Adrenal gland (tissue), 9 donors: ENCODE measurements at regions not wholly inside any gene's neighbourhood (a gene's known extent, or its start where the extent isn't known, plus 50 kb on each side); places are given as distances from the start of the nearest gene placed in this dataset.

Experiments used
- DNase-seq, 7 donors: peaks; one replicate each; pipeline ENCODE4 v3.0.0-alpha.2; 2019 to 2020
- H3K27ac ChIP-seq, 5 donors: fragments of 200-600 bp; sonication (generic) in 4 of 5; 1 replicate in 3 of 5; 2 replicates in 2 of 5; pipeline versions ENCODE4 v1.5.1 to v1.8.0; 2016 to 2020; ENCODE audit warnings: mild to moderate bottlenecking in 1 of 5
- H3K27me3 ChIP-seq: fragments of 200-600 bp; 2 replicates; pipeline ENCODE4 v1.8.0; 2021
- H3K36me3 ChIP-seq, 2 donors: fragments of 200-600 bp; replicated peaks in 1 of 2; 1 replicate in 1 of 2; 2 replicates in 1 of 2; pipeline versions ENCODE4 v1.5.1 to v1.8.0; 2018 to 2022
- H3K4me1 ChIP-seq, 2 donors: fragments of 200-600 bp; replicated peaks in 1 of 2; 1 replicate in 1 of 2; 2 replicates in 1 of 2; pipeline versions ENCODE4 v1.5.1 to v1.8.0; 2018 to 2021
- H3K4me3 ChIP-seq, 4 donors: fragments of 200-600 bp; sonication (generic) in 3 of 4; one replicate each; pipeline ENCODE4 v1.5.1; 2016 to 2018
- H3K9me3 ChIP-seq, 3 donors: fragments of 200-600 bp; sonication (generic) in 1 of 3; replicated peaks in 1 of 3; 1 replicate in 2 of 3; 2 replicates in 1 of 3; pipeline versions ENCODE4 v1.5.1 to v1.8.0; 2016 to 2021
- POLR2A ChIP-seq, 2 donors: fragments of 450-650 bp; IDR thresholded peaks; one replicate each; pipeline ENCODE4 v1.6.1; 2017; ENCODE audit warnings: antibody characterized with exemption in 2 of 2, mild to moderate bottlenecking in 2 of 2, moderate library complexity in 1 of 2
- WGBS, 4 donors: extraction: QIAGEN DNeasy Blood & Tissue Kit in 2 of 4; methylation state at CpG; one replicate each; pipeline versions ENCODE4 v1.1.5 to v1.1.7; 2013 to 2017; 5-methylcytosine and 5-hydroxymethylcytosine counted together
- intact Hi-C, 2 donors: fragments of 100-400 bp; cut with DNase I; formaldehyde crosslinking; loops; one replicate each; pipeline versions ENCODE4 v1.14.1 to v1.15.0; 2022 to 2023
- TF ChIP-seq, protein P1 (sequence below), 6 experiments: fragments of 450-650 bp in 4 of 6; fragments of 200-600 bp in 2 of 6; sonication (generic) in 1 of 6; IDR thresholded peaks; 1 replicate in 5 of 6; 2 replicates in 1 of 6; pipeline versions ENCODE4 v1.5.1 to v1.8.0; 2016 to 2021; ENCODE audit warnings: antibody characterized with exemption in 6 of 6, mild to moderate bottlenecking in 2 of 6, moderate library complexity in 1 of 6
- donor health status: healthy with polysubstance abuse.
- donor health status: Bipolar disorder and iron deficiency.
- donor health status: DM: yes; HTN: yes; CAD: no.
- donor health status: DM: no; HTN: no; CAD: no.
- donor health status: DM: no; HTN: no; CAD: no.

DNA sequence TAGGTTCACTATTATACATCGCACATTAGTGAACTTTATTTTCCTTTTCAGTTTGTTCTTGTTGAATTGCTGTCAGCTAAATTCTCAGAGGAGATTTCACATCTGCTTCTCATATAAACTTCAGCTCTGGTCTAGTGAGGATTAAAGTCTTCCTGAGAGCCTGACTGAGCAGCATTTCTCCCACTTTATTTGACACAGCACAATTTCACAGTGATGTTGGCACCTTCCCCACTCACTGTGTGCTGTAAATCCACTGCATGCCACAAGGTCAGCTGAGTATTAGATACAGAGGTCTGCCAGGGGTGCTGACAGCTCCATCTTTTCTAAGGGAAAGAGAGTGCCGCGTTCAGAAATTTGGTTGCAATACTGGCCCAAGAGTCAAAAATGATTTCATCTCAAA, 567.4 kb downstream of the PRR16 start:
- TF ChIP-seq, protein P1, sequence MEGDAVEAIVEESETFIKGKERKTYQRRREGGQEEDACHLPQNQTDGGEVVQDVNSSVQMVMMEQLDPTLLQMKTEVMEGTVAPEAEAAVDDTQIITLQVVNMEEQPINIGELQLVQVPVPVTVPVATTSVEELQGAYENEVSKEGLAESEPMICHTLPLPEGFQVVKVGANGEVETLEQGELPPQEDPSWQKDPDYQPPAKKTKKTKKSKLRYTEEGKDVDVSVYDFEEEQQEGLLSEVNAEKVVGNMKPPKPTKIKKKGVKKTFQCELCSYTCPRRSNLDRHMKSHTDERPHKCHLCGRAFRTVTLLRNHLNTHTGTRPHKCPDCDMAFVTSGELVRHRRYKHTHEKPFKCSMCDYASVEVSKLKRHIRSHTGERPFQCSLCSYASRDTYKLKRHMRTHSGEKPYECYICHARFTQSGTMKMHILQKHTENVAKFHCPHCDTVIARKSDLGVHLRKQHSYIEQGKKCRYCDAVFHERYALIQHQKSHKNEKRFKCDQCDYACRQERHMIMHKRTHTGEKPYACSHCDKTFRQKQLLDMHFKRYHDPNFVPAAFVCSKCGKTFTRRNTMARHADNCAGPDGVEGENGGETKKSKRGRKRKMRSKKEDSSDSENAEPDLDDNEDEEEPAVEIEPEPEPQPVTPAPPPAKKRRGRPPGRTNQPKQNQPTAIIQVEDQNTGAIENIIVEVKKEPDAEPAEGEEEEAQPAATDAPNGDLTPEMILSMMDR (IDR thresholded peaks at IDR 0.05), result no peak
- H3K4me1 ChIP-seq, result no peaks in the 10 kb centered on the region
- no peak for DNase-seq
- H3K4me3 ChIP-seq, result no peak overlapping the region
- WGBS, 4 donors, result 48 to 58% (median 52%) methylated on average over 3 of the region's 3 CpGs
- H3K27me3 ChIP-seq, result no peaks in the 10 kb centered on the region
- no peak overlapping the region for H3K27ac ChIP-seq
- no peaks in the 10 kb centered on the region for H3K36me3 ChIP-seq
- no peaks in the 10 kb centered on the region for H3K9me3 ChIP-seq
- intact Hi-C loops, result no loop called here

DNA sequence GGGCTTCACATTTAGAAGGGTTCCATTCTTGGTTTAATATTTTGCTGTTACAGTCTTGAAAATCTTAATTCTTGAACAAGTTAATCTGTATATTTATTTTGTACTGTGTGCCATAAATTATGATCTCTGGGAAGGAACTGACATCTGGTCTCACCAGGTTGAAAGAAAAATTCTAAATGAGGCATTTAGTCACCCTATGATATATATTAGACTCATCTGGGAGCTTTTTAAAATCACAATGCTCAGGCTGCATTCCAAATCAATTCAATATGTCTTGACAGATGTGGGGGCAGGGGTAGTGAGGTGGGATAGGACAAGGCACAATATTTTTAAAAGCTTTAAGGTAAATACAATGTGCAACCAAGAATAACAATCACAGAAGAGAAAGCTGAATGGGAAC, 569.2 kb downstream of the PRR16 start:
- H3K36me3 ChIP-seq, result no peaks in the 10 kb centered on the region
- no peak overlapping the region for H3K27ac ChIP-seq
- H3K9me3 ChIP-seq, result no peaks in the 10 kb centered on the region
- DNase-seq, result no peak
- H3K4me1 ChIP-seq, result no peaks in the 10 kb centered on the region
- intact Hi-C loops, result no loop called here
- H3K27me3 ChIP-seq, result no peaks in the 10 kb centered on the region
- no peak overlapping the region for H3K4me3 ChIP-seq
- no peak for TF ChIP-seq POLR2A (IDR thresholded peaks at IDR 0.05)
- TF ChIP-seq, protein P1 (IDR thresholded peaks at IDR 0.05), result no peak

DNA sequence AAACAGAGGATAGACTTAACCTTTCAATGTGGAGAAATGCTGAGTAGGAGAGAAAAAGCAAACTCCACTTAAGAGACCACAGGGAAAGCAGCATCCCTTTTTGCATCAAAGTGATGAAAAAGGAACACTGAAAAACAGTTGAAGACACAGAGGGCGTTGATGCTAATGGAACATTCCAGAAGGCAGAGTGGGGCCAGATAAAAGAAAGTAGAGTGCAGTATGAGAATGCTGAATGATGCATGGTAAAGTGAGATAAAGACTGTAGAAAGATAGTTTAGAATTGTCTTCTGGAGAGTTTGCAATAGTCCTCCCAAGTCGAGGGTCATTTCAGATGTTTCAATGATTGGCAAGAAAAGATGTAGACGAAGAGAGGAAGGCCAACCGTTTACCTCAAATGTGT, 574.3 kb downstream of the PRR16 start:
- H3K27me3 ChIP-seq, result no peaks in the 10 kb centered on the region
- H3K4me1 ChIP-seq, result no peaks in the 10 kb centered on the region
- H3K36me3 ChIP-seq, result no peaks in the 10 kb centered on the region
- no peaks in the 10 kb centered on the region for H3K9me3 ChIP-seq
- H3K27ac ChIP-seq, result no peak overlapping the region
- TF ChIP-seq POLR2A (IDR thresholded peaks at IDR 0.05), result no peak
- TF ChIP-seq, protein P1 (IDR thresholded peaks at IDR 0.05), result no peak
- 49 to 61% (median 59%) methylated on average over 4 of the region's 4 CpGs for WGBS, 4 donors
- H3K4me3 ChIP-seq, result no peak overlapping the region
- intact Hi-C loops, result no loop called here
- DNase-seq, result no peak

- DNase-seq, result no peak
- Histone ChIP-seq H3K9me3 (no peaks in the 10 kb centered on the region), H3K27ac (no peak overlapping the region), H3K36me3 (no peaks in the 10 kb centered on the region), H3K27me3 (no peaks in the 10 kb centered on the region), H3K4me1 (no peaks in the 10 kb centered on the region), H3K4me3 (no peak overlapping the region)
- TF ChIP-seq, protein P1 (IDR thresholded peaks at IDR 0.05), result no peak
- no peak for TF ChIP-seq POLR2A (IDR thresholded peaks at IDR 0.05)
- intact Hi-C loops, result no loop called here
These were observed 585.9 kb downstream of the PRR16 start for GRCh38 chr5:121049971-121050370.
